AML-193 (cell line): ENCODE measurements at regions not wholly inside any gene's neighbourhood (a gene's known extent, or its start where the extent isn't known, plus 50 kb on each side); places are given as distances from the start of the nearest gene placed in this dataset.

Experiments used
- DNase-seq, 2 experiments: peaks; one replicate each; lab custom pipeline; 2025; lab: John Stamatoyannopoulos, UW

DNA sequence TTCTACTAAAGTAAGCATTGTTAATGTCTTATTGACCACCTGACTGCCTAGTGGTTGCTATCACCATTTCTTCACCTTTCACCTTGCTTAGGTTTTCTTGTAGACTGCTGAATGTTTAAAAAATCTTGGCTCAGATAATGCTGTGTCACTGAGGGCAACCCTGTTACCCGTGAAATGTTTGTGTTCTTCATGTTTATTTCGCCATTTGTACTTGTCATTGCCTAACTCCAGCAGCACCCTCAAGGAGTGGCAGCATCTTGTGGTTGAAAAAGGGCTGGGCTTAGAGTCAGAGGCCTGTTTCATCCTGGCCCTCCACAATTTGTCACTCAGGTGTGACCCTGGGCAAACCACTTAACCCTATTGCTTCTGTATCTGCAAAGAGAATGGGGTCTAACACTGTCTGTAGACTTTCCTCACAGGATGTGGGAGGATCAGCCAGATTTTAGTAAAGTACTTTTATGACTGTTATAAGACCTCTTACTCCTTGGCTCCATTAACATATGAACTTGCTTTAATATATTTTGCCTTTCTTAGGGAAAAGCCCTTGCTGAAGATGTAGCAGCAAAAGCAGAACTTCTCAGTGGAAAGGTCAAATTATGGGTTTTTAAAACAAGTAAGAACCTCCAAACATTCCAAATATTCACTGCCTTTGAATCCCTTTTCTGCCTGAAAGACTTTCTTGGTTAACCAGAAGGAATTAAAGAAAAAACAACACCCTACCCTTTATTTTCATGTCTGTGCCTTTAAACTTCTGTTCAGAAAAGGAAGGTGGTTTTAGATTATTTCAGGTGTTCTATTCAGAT lies 154.5 kb upstream of the C11orf87 start:
- DNase-seq: no peak

DNA sequence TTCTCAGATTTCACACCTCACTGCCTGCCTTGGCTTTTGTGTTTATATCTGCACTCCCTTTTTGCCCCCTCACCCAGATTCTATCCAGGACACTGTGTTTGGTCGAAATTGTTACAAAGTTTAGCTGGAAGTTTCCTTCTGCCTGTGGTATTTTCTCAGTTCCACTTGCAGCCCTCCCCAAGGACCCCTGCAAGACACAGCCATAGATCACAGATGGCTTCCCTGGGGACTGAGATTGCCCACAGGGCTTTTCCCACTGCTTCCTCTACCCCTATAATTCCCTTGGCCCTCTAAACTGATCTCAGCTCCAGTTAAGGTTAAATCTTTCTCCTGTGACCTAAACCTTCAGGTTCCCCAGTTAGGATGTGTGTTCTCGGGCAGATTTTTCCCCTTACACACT lies 146.1 kb upstream of the C11orf87 start:
- no peak for DNase-seq

DNA sequence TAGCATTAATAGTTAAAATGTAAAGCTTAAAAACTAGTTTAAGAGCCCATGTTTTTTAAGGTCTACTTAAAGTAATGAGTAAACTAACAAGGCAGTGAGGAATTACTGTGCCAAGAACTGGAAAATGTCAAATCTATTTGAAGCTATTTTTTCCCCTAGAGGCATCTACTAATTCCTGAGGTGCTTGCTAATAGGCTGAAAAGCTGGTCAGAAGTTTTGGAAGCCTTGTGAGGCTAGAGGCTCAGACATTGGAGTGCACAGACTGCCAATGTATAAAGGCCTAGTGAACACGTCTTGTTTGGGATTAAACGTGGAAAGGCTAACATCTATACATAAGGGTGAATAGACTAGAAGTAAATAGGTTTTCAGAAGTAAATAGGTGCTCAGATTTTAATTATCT lies 136.5 kb upstream of the C11orf87 start:
- no peak for DNase-seq

DNA sequence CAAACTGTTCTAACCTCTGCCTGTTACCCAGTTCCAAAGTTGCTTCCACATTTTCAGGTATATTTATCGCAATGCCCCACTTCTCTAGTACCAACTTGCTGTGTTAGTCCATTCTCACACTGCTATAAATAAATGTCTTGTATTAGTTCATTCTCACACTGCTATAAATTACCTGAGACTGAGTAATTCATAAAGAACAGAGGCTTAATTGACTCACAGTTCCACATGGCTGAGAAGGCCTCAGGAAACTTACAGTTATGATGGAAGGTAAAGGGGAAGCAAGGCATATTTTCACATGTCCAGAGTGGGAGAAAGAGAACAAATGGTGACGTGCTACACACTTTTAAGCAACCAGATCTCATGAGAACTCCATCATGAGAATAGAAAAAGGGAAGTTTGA lies 130.4 kb upstream of the C11orf87 start:
- DNase-seq: no peak

DNA sequence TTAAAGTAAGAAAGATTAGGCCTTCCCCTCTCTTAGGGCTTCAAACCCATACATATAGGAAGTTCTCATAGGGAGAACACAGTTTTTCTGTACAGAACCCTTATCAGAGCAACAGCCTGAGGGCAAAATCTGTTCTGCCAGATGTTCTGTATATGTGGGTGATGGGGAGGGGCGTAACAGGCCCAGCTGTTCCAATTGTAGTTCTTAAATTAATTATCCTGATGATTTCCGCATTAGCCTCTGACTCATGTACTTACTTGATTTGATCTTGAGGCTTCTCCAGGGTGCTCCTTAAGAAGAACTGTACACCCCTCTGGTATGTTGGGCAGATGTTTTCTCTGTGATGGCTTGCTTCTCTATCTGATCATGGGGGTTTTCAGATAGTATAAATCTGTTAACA lies 123.1 kb upstream of the C11orf87 start:
- DNase-seq: no peak

DNA sequence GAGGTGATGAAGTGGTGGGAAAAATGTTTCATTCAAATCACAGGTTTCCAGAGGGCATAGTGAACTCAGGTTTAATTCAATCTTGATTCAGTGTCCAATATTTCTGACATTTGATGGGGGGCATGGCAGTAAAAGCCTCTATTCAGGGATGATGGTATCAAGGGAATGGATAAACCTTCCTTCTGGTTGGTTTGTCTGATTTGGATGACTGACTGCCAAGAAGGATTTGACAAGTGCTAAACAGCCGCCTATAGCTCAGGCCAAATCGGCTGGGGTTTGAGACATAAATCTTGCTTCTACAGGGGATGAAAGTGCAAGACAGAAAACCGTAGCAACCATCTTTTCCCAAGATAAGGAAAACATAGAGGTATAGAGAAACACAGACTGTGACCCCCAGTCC lies 121.8 kb upstream of the C11orf87 start:
- DNase-seq: no peak

DNA sequence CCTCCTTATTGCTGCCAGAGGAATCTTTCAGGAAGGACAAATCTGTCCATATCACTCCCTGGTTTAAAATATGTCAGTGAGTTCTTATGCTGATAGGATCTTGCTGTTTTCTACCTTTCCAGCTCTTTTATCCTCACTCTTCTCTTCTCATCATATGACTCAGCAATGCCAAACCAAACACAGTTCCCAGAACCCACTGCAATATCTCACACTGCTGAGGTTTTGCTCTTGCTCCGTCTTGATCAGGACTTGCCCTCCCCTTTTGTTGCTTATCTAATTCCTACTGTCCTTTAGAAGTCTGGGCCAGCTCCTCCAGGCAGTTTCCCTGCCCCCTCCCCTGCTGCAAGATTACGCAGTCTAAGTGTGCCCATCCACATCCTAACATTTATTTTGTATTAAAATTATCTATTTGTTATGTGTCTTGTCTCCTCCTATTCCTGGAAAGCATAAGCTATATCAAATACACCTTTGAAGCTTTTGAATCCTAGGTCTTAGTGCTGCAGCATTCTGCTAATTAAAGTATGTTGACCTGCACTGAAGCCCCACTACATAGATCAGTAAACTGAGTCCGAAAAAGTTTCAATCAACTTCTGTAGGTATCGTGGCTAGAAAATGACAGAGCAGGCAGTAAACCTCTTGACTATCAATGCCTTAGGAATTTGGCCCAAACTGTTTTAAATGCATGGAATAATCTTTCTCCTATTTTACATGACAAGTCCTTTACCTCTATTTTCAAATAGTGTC lies 119.2 kb upstream of the C11orf87 start:
- no peak for DNase-seq

DNA sequence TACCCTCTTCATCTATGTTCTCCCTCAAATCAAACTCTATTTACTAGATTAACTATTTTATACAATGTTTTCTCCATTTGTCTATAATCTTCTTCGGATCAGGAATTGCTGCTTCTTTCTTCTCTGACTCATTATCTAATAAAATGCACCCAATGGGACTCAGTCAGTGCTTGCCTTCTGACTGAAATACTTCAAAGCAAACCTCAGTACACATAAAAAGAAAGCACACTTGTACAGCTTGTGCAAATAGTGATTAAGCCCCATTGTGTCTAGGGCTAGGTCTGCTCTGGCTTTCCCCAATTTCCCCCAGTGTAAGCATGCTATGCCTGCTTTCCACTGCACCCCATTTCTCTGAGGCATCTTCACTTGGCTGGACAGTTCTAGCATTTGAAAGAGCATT lies 118.6 kb upstream of the C11orf87 start:
- DNase-seq: no peak

DNA sequence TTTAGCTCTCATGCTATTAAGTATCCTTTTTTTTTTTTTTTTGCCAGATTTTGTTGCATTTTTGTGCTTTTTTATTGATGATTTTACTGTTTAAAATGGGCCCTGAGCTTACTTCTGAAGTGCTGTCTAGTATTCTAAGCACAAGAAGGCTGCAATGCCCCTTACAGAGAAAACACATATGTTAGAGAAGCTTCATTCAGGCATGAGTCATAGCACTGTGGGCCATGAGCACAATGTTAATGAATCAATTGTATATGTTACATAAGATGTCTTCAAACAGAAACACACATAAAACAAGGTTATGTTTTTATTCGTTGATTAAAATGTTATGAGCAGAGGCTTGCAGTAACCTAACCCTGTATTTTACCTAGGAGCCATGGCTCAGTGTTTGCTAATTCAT lies 117.8 kb upstream of the C11orf87 start:
- DNase-seq: no peak

DNA sequence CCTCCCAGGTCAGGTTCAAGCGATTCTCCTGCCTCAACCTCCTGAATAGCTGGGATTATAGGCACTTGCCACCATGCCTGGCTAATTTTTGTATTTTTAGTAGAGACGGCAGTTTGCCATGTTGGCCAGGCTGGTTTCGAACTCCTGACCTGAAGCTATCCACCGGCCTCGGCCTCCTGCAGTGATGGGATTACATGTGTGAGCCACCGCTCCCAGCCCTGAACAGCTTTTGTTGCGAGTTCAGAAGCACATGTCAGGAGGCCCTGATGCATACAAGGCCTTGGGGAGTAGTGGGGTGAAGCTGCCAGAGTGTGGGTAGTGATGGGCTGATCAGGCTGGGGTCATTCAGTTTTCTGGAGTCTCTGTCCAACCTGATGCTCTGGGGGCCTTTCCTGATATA lies 117.0 kb upstream of the C11orf87 start:
- DNase-seq: no peak

DNA sequence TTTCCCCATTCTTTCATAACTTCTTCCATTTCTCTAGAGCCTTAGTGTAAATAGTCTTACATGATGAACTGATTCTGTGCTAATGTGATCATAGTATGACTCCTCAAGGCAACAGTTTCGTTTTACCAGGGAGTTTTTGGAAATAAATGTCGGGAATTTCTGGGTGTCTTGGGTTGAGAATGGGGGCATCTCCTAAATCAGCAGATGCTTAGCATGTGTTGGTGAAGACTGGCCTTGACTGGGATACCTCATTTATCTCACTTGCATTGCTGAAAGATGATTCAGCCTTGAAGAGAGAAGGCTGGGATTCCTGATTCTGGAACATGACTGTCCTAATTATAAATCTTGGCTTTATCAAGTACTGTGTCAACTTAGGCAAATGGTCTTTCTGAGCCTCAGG lies 115.7 kb upstream of the C11orf87 start:
- DNase-seq: no peak

DNA sequence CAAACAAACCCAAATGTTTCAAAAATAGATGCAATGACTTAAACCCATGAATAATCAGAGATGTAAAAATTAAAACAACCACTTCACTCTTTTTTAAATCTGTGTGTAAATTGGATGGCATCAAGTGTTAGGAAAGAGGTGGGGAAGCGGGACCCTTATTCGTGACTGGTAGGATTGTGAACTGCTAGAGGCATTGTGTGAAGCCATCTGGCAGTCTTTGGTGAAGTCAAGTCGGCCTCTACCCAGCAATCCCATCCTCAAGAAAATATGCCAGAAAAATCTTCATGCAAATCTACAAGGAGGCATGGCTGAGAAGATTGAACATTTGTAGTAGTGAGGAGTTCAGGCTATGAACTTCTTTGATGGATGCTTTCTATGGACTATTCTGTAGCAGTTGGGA lies 114.6 kb upstream of the C11orf87 start:
- no peak for DNase-seq

DNA sequence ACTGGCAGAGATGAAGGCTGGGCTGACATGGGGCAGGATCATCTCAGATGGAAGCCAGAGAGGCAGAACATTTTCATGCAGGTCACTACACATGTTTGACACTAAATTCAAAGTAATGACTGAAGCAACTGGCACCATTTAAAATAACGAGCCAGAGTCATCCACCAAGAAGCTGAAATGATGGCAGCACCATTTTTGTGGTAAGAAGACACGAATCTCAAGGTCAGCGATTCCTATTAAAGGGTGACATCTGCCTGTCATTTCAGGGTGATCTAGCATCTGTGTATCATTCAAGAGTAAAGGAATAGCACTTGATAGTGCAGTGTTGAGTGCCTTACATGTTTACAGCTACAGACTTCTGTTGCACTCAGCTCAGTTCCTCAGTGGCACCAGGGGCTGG lies 113.4 kb upstream of the C11orf87 start:
- DNase-seq: no peak

DNA sequence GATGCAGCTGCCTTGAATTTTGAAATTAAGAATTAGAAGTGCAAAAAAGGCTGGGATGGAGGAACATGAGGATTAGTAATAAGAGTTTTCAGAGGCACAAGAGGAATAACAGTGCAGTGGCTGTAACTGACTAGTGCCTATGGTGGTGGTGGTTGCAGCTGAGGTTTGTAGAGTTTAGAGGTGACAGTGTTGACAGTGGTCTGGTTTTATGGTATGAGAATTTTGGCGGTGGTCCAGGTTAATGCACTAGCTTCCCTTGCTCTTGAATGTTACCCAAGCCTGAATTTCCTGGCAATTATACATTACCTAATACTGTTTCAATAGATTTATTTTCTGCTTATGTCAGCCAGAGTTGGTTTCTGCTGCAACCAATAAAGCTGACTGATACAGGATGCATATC lies 112.8 kb upstream of the C11orf87 start:
- no peak for DNase-seq

DNA sequence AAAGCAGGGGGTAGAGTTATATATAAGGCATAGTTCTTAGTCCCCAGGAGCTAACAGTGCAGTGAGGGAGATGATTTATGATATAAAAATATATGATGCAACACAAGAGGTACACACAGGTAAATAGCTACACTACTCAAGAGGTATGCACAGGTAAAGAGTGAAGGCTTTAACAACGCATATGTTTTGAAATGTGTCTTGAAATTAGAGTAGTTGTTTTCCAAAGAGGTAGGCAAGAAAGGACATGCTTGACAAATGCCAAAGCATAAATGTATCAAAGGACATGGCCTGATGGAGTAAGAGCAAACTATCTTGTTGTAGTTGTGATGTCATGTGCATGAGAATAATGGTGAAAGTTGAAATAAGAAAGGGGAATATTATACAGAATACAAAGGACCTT lies 104.3 kb upstream of the C11orf87 start:
- no peak for DNase-seq

DNA sequence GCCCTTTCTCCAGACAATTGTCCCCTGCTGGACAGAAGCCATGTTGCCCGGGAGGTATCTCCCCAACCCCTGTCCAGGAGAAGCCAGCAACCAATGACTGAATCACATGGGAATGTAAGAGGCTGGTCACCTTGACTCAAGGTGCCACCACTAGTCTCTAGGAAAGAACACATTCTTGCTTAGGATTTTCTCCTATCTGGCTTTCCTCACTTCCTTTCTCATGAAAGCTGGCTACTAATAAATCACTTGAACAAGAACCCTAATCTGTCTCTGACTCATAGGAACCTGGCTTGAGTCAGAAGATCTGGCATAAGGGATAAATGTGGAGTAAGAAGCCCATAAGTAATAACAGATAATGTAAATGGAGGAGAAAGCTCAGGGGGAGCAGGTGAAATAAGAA lies 101.4 kb upstream of the C11orf87 start:
- no peak for DNase-seq

DNA sequence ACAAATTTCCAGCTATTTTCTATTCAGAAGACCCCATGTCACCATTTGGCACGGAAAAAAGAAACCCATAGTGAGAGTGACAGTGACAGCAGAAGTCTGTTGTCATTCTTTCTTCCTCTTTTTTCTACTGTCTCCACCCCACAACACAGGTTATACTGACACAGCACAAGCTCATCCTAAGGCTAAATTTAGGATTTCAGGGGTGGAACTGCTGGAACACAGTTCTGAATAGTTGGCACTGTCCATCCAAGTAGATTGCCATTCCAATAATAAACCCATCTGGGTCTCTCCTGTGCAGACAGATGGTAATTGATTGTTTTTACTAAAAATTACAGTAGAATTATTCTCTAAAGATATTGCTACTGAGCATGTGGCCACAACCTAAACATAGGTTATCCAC lies 95.2 kb upstream of the C11orf87 start:
- no peak for DNase-seq

DNA sequence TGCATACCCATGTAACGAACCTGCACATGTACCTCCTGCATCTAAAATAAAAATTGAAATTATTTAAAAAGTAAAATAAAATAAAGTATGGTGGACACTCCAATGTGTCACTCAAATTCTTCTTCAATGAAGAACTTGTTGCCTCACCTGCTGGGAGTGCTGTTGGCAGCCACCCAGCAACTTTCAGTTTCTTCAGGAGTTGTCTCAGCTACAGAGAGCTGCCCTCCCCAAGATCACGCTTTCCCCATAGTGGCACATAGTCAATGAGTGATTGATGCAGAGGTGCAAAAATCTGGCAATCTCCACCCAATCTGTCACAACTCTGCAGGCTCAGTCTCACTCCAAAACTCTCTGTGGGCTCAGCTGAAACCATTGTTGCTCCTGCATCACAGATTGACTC lies 92.3 kb upstream of the C11orf87 start:
- DNase-seq: no peak

DNA sequence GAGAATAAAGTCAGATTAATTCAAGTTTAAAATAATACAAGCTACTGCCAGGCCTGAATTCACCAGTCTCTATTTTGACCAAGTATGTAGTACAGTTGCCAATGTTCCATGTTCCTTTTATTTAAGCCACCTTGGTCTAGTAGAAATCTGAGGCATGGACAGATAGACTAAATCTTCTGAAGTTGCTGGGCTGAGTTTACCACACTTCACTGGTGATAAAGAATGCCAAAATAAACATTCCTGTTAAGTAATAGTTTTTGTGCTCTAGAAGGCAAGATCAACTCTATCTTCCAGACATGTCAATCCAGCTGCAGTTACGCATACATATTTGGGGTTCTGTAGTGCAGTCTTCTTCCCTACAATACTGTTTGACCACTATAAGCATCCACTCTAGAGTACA lies 83.9 kb upstream of the C11orf87 start:
- DNase-seq: no peak

DNA sequence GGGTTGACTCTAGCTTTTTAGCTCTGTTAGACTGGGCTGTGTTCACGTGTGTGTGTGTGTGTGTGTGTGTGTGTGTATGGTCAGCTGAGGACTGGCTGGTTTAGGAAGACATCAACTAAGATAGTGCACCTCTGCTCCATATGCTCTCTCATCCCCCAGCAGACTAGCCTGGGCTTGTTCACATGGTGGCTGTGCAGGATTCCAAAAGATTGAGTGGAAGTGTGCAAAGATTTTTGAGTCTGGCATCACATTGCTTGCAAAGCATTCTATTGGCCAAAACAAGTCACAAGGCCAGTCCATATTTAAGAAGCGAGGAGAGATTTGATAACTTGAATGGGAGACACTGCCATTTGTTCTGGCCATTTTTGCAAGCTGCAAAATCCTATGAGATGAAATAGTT lies 79.7 kb upstream of the C11orf87 start:
- no peak for DNase-seq

DNA sequence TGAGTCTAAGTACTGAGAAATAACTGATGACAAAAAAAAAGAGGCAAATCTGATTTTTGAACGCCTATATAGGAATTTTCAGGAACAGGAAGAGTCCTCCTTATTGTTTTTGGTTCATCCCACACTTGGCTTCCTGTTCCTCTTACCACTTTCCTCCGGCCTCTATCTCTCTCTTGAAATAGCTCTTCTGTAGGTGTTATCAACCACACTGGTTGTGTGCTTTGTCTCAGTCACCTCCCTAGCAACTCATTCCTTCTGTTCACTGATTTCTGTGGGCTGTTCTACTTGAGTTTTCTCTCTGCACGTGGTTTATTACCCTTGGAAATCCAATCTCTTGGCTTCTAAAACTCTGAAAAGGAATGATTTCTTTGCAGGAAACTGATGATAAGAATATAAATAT lies 78.7 kb upstream of the C11orf87 start:
- no peak for DNase-seq

DNA sequence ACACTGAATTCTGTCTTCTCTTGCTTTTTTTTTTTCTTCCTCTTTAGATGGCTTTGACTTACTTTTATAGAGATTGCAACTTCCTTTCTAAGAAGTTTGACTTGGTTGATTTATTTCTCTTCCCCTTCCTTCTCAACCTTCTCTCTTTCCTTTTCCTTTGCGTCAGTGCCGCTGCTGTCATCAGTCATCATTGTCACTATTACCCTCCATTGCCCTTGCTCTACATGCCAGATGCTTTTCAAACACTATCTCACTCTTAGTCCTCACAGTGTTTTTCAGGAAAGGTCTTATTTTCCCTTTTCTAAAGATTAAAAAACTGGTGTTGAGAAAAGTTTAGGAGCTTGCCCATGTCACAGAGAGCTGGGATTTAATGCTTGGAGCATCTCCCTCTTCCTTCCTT lies 74.7 kb upstream of the C11orf87 start:
- DNase-seq: no peak

DNA sequence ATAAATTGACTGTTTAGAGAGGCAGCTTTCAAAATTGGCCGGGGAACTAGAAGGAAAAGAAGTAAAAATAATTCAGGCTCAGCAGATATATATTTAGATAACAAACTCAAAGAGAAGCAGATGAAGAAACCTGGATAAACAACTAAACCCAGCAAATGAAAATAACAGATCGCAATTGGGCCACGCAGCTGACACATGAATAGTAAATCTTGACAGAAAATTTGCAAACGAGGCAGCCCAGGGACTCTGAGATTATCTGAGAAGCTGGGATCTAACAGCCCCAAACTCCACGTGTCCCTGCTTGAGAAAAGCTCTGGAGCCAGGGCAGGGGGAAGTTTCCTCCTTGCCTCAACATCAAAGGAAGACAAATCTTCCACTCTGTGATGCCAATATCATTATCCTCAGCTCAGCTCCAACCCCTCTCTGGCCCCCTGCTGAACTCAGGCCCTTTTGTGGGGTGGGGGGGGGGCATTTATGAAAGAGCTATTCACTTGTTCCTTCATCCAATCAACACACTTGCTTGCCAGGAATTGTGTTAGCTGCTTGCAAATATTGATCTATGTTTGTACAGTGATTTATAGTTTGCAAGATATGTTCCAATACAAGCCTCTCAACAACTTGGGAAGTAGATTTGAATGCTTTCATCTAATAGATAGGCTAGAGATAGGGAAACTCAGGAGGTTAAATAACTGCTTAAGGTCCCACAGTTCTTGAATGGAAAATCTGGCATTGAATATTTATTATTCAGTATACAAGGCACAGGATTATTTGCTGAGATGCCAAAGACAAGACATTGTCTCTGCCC lies 72.5 kb upstream of the C11orf87 start:
- no peak for DNase-seq
